Femur (tissue), 1 donor: ENCODE measurements at regions not wholly inside any gene's neighbourhood (a gene's known extent, or its start where the extent isn't known, plus 50 kb on each side); places are given as distances from the start of the nearest gene placed in this dataset.

Experiments used
- DNase-seq: peaks from one replicate; pipeline ENCODE4 v3.0.0-alpha.2; 2017

- no peak for DNase-seq
These were observed 185.9 kb upstream of the ATP1B1 start for GRCh38 chr1:168920456-168921094.

- DNase-seq = no peak
These were observed 184.9 kb upstream of the ATP1B1 start for GRCh38 chr1:168921629-168922028.

- DNase-seq = no peak
These were observed 182.9 kb upstream of the ATP1B1 start for GRCh38 chr1:168923521-168924136.

- no peak for DNase-seq
These were observed 181.5 kb upstream of the ATP1B1 start for GRCh38 chr1:168924976-168925375.

- DNase-seq = no peak
These were observed 180.3 kb upstream of the ATP1B1 start for GRCh38 chr1:168926236-168926635.

- DNase-seq = no peak
These were observed 174.0 kb upstream of the ATP1B1 start for GRCh38 chr1:168932539-168932938.

- DNase-seq = no peak
These were observed 173.2 kb upstream of the ATP1B1 start for GRCh38 chr1:168933141-168933805.

- DNase-seq = no peak
These were observed 167.2 kb upstream of the ATP1B1 start for GRCh38 chr1:168939110-168939946.

- DNase-seq = no peak
These were observed 166.6 kb upstream of the ATP1B1 start for GRCh38 chr1:168939947-168940223.

- no peak for DNase-seq
These were observed 164.8 kb upstream of the ATP1B1 start for GRCh38 chr1:168941640-168942039.

GRCh38 chr1:168942165-168942564 is 164.3 kb upstream of the ATP1B1 start:
- DNase-seq = no peak

GRCh38 chr1:168945870-168946269 is 160.6 kb upstream of the ATP1B1 start:
- DNase-seq = no peak

GRCh38 chr1:168947041-168947440 is 159.4 kb upstream of the ATP1B1 start:
- no peak for DNase-seq

- DNase-seq = no peak
These were observed 156.8 kb upstream of the ATP1B1 start for GRCh38 chr1:168949672-168950071.

GRCh38 chr1:168957818-168958217 is 148.7 kb upstream of the ATP1B1 start:
- DNase-seq = no peak

- DNase-seq = no peak
These were observed 147.8 kb upstream of the ATP1B1 start for GRCh38 chr1:168958562-168959289.

- no peak for DNase-seq
These were observed 147.1 kb upstream of the ATP1B1 start for GRCh38 chr1:168959382-168959781.

- DNase-seq = no peak
These were observed 146.4 kb upstream of the ATP1B1 start for GRCh38 chr1:168960114-168960513.

GRCh38 chr1:168960595-168960994 is 145.9 kb upstream of the ATP1B1 start:
- no peak for DNase-seq

GRCh38 chr1:168963601-168964000 is 142.9 kb upstream of the ATP1B1 start:
- peak; percentile 44 for DNase-seq

GRCh38 chr1:168964478-168964877 is 142.0 kb upstream of the ATP1B1 start:
- DNase-seq = no peak

GRCh38 chr1:168966217-168966616 is 140.3 kb upstream of the ATP1B1 start:
- DNase-seq = no peak

- DNase-seq = no peak
These were observed 139.9 kb upstream of the ATP1B1 start for GRCh38 chr1:168966636-168967035.
